ENCODE measurements at regions not wholly inside any gene's neighbourhood (a gene's known extent, or its start where the extent isn't known, plus 50 kb on each side); places are given as distances from the start of the nearest gene placed in this dataset.

DNA sequence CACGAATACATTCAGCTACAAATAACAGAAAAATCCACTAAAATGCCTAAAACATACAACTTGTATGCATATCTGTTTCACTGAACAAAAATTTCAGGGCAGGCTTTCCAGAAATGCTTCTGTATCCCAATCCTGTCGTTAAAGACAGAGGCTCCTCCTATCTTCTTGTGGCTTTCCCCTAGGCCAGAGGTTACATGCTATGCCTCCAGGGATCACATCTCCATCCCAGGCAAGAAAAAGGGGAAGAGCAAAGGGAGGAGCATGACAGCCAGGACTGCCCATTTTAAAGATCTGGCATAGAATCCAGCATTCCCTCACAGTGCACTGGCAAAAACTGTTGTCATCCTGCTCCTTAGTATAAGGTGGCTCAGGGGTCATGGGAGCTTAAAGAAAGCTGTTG lies 268.7 kb upstream of the SETBP1 start:
- Histone ChIP-seq H3K36me3 (ENCODE audit: control insufficient read depth, insufficient read depth, low read length) (no peaks in the 10 kb centered on the region), H3K9me3 (replicated peaks; ENCODE audit: control insufficient read depth, low read depth, low read length) (no peaks in the 10 kb centered on the region), H3K27ac (ENCODE audit: low read length) (peak overlapping the region; percentile 25), H3K4me3 (ENCODE audit: low read length) (no peak overlapping the region), H3K27me3 (ENCODE audit: control insufficient read depth, insufficient read depth, low read length) (no peaks in the 10 kb centered on the region), H3K4me1 (ENCODE audit: control insufficient read depth, insufficient read depth, low read length) (no peaks in the 10 kb centered on the region)
- no CpG with 5 or more reads among the region's 2 CpGs for WGBS (ENCODE audit: insufficient coverage)
- no peak for DNase-seq

DNA sequence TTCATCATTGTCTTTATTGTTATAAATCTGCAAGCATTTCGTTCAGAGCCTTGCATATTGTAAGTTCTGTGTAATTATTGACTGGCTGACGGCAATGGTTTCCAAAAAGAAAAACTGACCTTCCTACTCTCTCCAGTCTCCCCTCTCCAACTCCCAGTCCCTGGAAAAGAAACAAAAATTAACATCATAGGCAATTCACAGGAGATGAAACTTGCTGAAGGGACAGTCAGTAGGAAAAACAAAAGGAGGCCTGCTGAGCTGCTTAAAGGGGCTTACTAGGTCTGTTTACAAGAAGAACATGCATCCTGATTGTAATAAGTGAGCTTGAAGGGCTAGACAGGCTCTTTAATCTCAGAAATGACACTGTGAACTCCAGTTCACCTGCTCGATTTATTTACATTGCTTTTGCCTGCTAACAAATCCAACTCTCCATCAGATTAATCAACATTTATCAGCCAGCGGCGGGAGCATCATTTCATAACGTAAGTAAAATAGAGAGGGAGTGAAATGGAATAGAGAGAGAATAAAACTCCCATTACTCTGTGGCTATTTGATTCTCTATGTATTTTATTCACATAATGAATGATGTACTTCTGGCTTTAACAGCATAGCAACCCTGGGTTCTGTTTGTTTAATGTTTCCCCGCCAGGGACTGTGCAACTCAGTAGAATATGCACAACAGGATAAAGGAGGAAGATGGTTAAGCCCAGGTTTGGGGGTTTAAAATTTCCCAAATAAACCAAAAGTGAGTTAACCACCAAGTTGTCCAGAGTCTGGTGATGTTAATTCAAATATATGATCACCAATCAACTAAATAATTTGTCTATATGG lies 256.7 kb upstream of the SETBP1 start:
- no CpG with 5 or more reads among the region's 7 CpGs for WGBS (ENCODE audit: insufficient coverage)
- peak; percentile 80 for DNase-seq
- H3K4me1 ChIP-seq (ENCODE audit: control insufficient read depth, insufficient read depth, low read length): no peaks in the 10 kb centered on the region
- no peaks in the 10 kb centered on the region for H3K27me3 ChIP-seq (ENCODE audit: control insufficient read depth, insufficient read depth, low read length)
- peak overlapping the region; percentile 68 for H3K27ac ChIP-seq (ENCODE audit: low read length)
- H3K4me3 ChIP-seq (ENCODE audit: low read length): no peak overlapping the region
- H3K9me3 ChIP-seq (replicated peaks; ENCODE audit: control insufficient read depth, low read depth, low read length): peaks cover 2% of the 10 kb centered on the region
- H3K36me3 ChIP-seq (ENCODE audit: control insufficient read depth, insufficient read depth, low read length): no peaks in the 10 kb centered on the region

GRCh38 chr18:44424645-44425035 lies 256.0 kb upstream of the SETBP1 start:
- no peaks in the 10 kb centered on the region for H3K36me3 ChIP-seq (ENCODE audit: control insufficient read depth, insufficient read depth, low read length)
- no CpG with 5 or more reads among the region's 2 CpGs for WGBS (ENCODE audit: insufficient coverage)
- H3K27me3 ChIP-seq (ENCODE audit: control insufficient read depth, insufficient read depth, low read length): no peaks in the 10 kb centered on the region
- H3K27ac ChIP-seq (ENCODE audit: low read length): peak overlapping the region; percentile 24
- no peak overlapping the region for H3K4me3 ChIP-seq (ENCODE audit: low read length)
- peak; percentile 27 for DNase-seq
- peaks cover 2% of the 10 kb centered on the region for H3K9me3 ChIP-seq (replicated peaks; ENCODE audit: control insufficient read depth, low read depth, low read length)
- no peaks in the 10 kb centered on the region for H3K4me1 ChIP-seq (ENCODE audit: control insufficient read depth, insufficient read depth, low read length)

GRCh38 chr18:44425161-44425560 lies 255.5 kb upstream of the SETBP1 start:
- Histone ChIP-seq H3K27ac (ENCODE audit: low read length) (no peak overlapping the region), H3K4me3 (ENCODE audit: low read length) (no peak overlapping the region), H3K27me3 (ENCODE audit: control insufficient read depth, insufficient read depth, low read length) (no peaks in the 10 kb centered on the region), H3K4me1 (ENCODE audit: control insufficient read depth, insufficient read depth, low read length) (no peaks in the 10 kb centered on the region), H3K9me3 (replicated peaks; ENCODE audit: control insufficient read depth, low read depth, low read length) (no peaks in the 10 kb centered on the region), H3K36me3 (ENCODE audit: control insufficient read depth, insufficient read depth, low read length) (no peaks in the 10 kb centered on the region)
- 86% methylated on average over 1 of the region's 2 CpGs for WGBS (ENCODE audit: insufficient coverage)
- no peak for DNase-seq

GRCh38 chr18:44437603-44438002 lies 243.1 kb upstream of the SETBP1 start:
- no peak for DNase-seq
- no peaks in the 10 kb centered on the region for H3K36me3 ChIP-seq (ENCODE audit: control insufficient read depth, insufficient read depth, low read length)
- H3K9me3 ChIP-seq (replicated peaks; ENCODE audit: control insufficient read depth, low read depth, low read length): no peaks in the 10 kb centered on the region
- no peaks in the 10 kb centered on the region for H3K27me3 ChIP-seq (ENCODE audit: control insufficient read depth, insufficient read depth, low read length)
- H3K4me1 ChIP-seq (ENCODE audit: control insufficient read depth, insufficient read depth, low read length): no peaks in the 10 kb centered on the region
- 100% methylated on average over 1 of the region's 2 CpGs for WGBS (ENCODE audit: insufficient coverage)
- H3K27ac ChIP-seq (ENCODE audit: low read length): no peak overlapping the region
- no peak overlapping the region for H3K4me3 ChIP-seq (ENCODE audit: low read length)

- H3K9me3 ChIP-seq (replicated peaks; ENCODE audit: control insufficient read depth, low read depth, low read length): no peaks in the 10 kb centered on the region
- DNase-seq: no peak
- 50% methylated on average over 1 of the region's 2 CpGs for WGBS (ENCODE audit: insufficient coverage)
- H3K4me1 ChIP-seq (ENCODE audit: control insufficient read depth, insufficient read depth, low read length): no peaks in the 10 kb centered on the region
- H3K27ac ChIP-seq (ENCODE audit: low read length): no peak overlapping the region
- H3K4me3 ChIP-seq (ENCODE audit: low read length): no peak overlapping the region
- H3K36me3 ChIP-seq (ENCODE audit: control insufficient read depth, insufficient read depth, low read length): no peaks in the 10 kb centered on the region
- no peaks in the 10 kb centered on the region for H3K27me3 ChIP-seq (ENCODE audit: control insufficient read depth, insufficient read depth, low read length)
These were observed 230.5 kb upstream of the SETBP1 start for GRCh38 chr18:44450226-44450625.

DNA sequence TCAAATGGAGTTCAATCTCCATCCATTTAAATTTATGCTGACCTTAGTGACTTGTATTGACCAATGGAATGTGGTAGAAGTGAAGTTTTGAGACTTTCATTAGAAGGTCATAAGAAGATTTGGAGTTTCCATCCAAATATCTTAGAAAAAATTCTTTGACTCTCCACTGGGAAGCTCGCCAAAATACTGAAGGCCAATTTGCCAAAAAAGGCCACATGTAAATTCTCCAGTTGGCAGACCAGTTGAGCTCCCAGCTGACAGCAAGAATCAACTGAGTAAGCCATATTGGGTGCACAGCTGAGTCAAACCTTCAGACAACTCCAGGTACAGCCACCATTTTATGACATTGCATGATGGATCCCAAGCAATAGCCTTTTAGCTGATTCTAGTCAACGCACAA lies 228.3 kb upstream of the SETBP1 start:
- Histone ChIP-seq H3K9me3 (replicated peaks; ENCODE audit: control insufficient read depth, low read depth, low read length) (no peaks in the 10 kb centered on the region), H3K4me3 (ENCODE audit: low read length) (no peak overlapping the region), H3K27ac (ENCODE audit: low read length) (no peak overlapping the region), H3K36me3 (ENCODE audit: control insufficient read depth, insufficient read depth, low read length) (no peaks in the 10 kb centered on the region), H3K4me1 (ENCODE audit: control insufficient read depth, insufficient read depth, low read length) (no peaks in the 10 kb centered on the region), H3K27me3 (ENCODE audit: control insufficient read depth, insufficient read depth, low read length) (no peaks in the 10 kb centered on the region)
- no CpG with 5 or more reads among the region's 2 CpGs for WGBS (ENCODE audit: insufficient coverage)
- peak; percentile 60 for DNase-seq

GRCh38 chr18:44453505-44453904 lies 227.2 kb upstream of the SETBP1 start:
- 89% methylated on average over 2 of the region's 2 CpGs for WGBS (ENCODE audit: insufficient coverage)
- DNase-seq: no peak
- Histone ChIP-seq H3K36me3 (ENCODE audit: control insufficient read depth, insufficient read depth, low read length) (no peaks in the 10 kb centered on the region), H3K27me3 (ENCODE audit: control insufficient read depth, insufficient read depth, low read length) (no peaks in the 10 kb centered on the region), H3K27ac (ENCODE audit: low read length) (no peak overlapping the region), H3K4me1 (ENCODE audit: control insufficient read depth, insufficient read depth, low read length) (no peaks in the 10 kb centered on the region), H3K4me3 (ENCODE audit: low read length) (no peak overlapping the region), H3K9me3 (replicated peaks; ENCODE audit: control insufficient read depth, low read depth, low read length) (no peaks in the 10 kb centered on the region)

- Histone ChIP-seq H3K27ac (ENCODE audit: low read length) (no peak overlapping the region), H3K4me3 (ENCODE audit: low read length) (no peak overlapping the region), H3K27me3 (ENCODE audit: control insufficient read depth, insufficient read depth, low read length) (no peaks in the 10 kb centered on the region), H3K4me1 (ENCODE audit: control insufficient read depth, insufficient read depth, low read length) (no peaks in the 10 kb centered on the region), H3K9me3 (replicated peaks; ENCODE audit: control insufficient read depth, low read depth, low read length) (no peaks in the 10 kb centered on the region), H3K36me3 (ENCODE audit: control insufficient read depth, insufficient read depth, low read length) (no peaks in the 10 kb centered on the region)
- no peak for DNase-seq
- WGBS (ENCODE audit: insufficient coverage): no CpG with 5 or more reads among the region's 2 CpGs
These were observed 221.9 kb upstream of the SETBP1 start for GRCh38 chr18:44458777-44459176.

- Histone ChIP-seq H3K27me3 (ENCODE audit: control insufficient read depth, insufficient read depth, low read length) (no peaks in the 10 kb centered on the region), H3K9me3 (replicated peaks; ENCODE audit: control insufficient read depth, low read depth, low read length) (no peaks in the 10 kb centered on the region), H3K4me3 (ENCODE audit: low read length) (no peak overlapping the region), H3K36me3 (ENCODE audit: control insufficient read depth, insufficient read depth, low read length) (no peaks in the 10 kb centered on the region), H3K27ac (ENCODE audit: low read length) (no peak overlapping the region), H3K4me1 (ENCODE audit: control insufficient read depth, insufficient read depth, low read length) (no peaks in the 10 kb centered on the region)
- WGBS (ENCODE audit: insufficient coverage): no CpG with 5 or more reads among the region's 4 CpGs
- DNase-seq: peak; percentile 41
These were observed 216.1 kb upstream of the SETBP1 start for GRCh38 chr18:44464398-44465180.

Data from muscle of leg (tissue), 3 donors.